GM18858 (cell line): ENCODE measurements at regions not wholly inside any gene's neighbourhood (a gene's known extent, or its start where the extent isn't known, plus 50 kb on each side); places are given as distances from the start of the nearest gene placed in this dataset.

ENCODE experiments used
- ATAC-seq: cut with Tn5 transposase; IDR thresholded peaks from one replicate; pipeline ENCODE4 v1.9.1; 2021; ENCODE audit not compliant: unreplicated experiment

DNA sequence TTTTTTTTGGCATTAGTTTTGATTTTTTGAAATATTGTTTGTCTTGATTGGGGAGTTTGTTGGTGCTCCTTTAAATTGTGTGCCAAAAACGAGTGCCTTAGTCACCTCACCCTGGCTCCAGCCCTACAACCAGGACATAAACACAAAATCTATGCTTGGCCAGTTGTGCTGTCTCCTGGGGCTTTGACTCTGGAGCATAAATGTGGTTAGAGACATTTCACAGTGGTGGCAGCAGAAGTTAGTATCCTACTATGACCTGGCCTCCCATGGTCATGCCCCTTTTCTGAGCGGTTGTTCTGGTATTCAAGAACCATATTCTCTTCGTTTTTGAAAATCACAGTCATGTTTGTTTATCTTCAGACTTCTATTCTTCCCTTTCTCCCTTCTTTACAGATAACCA, 70.7 kb upstream of the PSMA6 start:
- ATAC-seq = no peak

DNA sequence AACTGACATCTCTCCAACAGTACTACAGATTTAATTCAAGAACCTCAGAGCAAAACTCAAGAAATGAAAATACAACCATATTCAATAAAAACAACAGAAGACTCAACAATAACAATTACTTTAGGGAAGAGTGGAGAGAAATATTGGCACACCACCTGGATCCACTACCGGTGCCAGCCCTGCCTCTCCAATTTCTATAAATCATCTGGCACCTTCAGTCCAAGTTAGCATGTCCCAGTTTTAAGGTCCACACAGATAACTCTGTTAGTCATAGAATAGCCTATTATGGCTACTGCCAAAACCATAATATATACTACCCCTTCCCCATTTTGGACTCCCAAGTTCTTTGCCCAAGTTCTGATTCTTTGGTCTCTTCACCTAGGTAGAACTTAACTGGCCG, 69.9 kb upstream of the PSMA6 start:
- no peak for ATAC-seq

- ATAC-seq = no peak
Measured at GRCh38 chr14:35222872-35223466, 69.2 kb upstream of the PSMA6 start.

GRCh38 chr14:35223927-35224326, 68.3 kb upstream of the PSMA6 start:
- no peak for ATAC-seq

DNA sequence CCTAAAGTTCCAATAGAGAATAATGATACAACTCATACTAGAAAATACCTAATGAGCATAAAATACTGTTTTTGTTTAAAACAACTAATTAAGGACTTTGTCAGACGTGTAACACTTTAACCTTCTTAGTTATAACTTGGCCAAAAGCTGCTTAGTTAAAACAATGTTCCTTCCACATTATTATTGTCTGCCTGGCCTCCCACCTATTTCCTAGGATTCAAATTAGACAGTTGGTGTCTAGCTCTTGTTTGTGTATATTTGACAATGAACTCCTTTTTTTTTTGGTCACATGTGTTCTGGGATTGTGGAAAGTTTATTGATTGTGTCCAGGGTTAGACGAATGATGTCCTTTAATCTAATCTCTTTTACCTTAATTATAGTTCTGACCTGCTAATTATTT, 67.6 kb upstream of the PSMA6 start:
- ATAC-seq = no peak

DNA sequence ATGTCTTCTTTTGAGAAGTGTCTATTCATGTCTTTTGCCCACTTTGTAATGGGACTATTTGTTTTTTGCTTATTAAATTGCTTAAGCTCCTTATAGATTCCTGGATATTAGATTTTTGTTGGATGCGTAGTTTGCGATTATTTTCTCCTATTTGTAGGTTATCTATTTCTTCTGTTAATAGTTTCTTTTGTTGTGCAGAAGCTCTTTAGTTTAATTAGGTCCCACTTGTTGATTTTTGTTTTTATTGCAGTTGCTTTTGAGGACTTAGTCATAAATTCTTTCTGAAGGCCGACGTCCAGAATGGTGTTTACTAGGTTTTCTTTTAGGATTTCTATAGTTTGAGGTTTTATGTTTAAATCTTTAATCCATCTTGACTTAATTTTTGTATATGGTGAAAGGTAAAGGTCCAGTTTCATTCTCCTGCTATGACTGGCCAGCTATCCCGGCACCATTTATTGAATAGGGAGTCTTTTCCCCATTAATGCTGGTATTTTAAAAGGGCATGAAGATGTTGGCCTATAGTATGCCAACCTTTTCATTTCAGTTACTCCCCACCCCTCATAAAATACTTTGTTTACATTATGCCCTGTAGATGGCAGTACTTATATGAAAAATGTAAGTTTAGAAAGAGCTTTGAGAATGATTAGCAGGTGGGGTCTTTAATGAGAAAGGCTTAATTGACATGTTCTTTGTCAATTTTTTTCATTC, 62.9 kb upstream of the PSMA6 start:
- ATAC-seq = no peak

DNA sequence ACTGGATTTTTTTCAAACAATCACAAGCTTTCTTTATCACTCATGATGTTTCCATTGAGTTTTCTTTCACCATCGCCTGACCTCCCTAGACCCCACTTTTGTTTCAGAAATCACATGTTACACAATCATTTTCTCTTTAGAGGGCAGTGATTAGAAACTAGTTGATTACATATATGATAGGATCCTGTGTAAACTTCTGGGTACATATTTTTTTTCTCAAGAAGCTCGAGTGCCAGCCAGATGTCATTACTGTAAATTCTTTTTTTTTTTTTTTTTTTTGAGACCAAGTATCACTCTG, 62.4 kb upstream of the PSMA6 start:
- no peak for ATAC-seq

DNA sequence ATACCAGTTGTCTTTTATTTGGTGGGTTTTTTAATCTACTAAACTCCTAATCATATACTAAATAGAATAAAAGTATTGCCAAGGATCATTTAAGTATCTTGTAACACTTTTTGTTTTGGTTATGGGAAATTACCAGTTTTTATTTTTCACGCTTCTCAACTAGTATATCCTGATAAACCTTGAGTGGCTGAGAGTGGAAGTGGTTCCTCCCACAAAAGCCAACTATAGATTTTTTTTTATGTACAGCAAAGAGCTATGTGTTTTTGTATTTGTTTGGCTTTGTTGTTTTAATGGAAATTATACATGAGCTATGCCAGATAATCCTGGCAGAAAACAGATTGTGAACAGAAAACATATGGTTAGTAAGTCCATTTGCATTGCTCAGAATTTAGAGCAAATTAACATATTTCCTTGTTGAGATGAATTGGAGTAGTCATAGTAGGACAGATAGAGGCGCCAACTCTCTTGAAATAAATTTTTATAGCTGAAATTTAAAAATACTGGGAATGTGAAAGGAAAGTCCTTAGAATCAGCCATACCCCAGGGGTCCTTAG, 60.9 kb upstream of the PSMA6 start:
- no peak for ATAC-seq

- no peak for ATAC-seq
Measured at GRCh38 chr14:35234012-35234805, 58.0 kb upstream of the PSMA6 start.

DNA sequence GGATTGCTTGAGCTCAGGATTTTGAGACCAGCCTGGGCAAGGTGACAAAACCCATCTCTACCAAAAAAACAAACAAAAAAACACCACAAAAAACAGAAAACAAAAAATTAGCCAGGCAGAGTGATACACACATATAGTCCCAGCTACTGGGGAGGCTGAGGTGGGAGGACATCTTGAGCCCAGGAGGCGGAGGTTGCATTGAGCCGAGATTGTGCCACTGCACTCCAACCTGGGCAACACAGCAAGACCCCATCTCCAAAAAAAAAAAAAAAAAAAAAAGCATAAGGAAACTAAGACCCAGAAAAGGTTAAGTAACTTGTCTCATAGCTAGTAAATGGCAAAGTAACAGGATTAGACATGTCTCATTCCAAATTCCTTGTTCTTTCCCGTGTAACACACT, 56.3 kb upstream of the PSMA6 start:
- no peak for ATAC-seq

DNA sequence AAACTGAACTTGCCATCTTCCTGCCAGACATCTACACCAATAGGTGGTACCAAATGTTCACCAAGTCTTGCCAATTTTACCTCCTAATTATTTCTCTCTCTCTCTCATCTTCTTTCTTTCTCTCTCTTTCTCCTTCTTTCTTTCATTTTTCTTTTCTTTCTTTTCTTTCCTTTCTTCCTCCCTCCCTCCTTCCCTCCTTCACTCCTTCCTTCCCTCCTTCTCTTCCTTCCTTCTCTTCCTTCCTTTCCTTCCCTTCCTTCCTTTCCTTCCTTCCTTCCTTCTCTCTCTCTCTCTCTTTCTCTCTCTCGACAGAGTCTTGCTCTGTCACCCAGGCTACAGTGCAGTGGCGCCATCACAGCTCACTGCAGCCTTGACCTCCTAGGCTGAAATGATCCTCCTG, 55.4 kb upstream of the PSMA6 start:
- ATAC-seq = no peak

DNA sequence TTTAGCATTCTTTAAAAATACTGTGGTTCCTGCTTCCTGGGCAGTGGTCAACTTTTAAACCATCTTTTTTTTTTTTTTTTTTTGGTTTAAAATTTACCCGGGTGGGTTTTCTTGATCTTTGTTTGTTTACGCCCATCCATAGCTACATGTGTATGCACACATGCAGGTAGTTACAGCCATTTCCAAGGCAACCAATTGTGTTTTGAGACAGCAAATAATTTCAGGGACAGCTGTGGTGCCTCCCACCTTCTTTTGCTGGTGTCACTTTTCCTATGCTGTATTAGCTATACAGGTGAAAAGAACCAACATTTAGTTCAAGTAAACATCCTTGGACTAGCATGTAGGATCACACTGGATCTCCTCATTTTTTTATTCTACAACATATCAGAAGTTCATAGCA, 52.0 kb upstream of the PSMA6 start:
- no peak for ATAC-seq
